B cell (primary cell): ENCODE measurements at regions not wholly inside any gene's neighbourhood (a gene's known extent, or its start where the extent isn't known, plus 50 kb on each side); places are given as distances from the start of the nearest gene placed in this dataset.

Experiments used
- ATAC-seq: fragments of 200-7000 bp; cut with Tn5 transposase; one replicate; pipeline ENCODE4 v1.10.0; 2021; ENCODE audit warnings: low read depth, mild to moderate bottlenecking, moderate number of reproducible peaks, moderate library complexity
- CTCF ChIA-PET: fragments of 350-600 bp; sonication (Branson Sonifier 250); formaldehyde crosslinking; loops from one replicate; lab custom pipeline; 2021; ENCODE audit warnings: antibody characterized with exemption, inconsistent platforms; lab: Charles Lee
- POLR2A ChIA-PET: fragments of 350-600 bp; sonication (Branson Sonifier 250); formaldehyde crosslinking; loops from one replicate; lab custom pipeline; 2021; ENCODE audit warnings: antibody characterized with exemption; lab: Charles Lee
- DNase-seq: peaks from one replicate; pipeline ENCODE4 v3.0.0; 2013
- H2AFZ ChIP-seq: 2 replicates; pipeline ENCODE4 v1.6.1; 2012; ENCODE audit warnings: mild to moderate bottlenecking, low read depth, low read length; ENCODE audit not compliant: insufficient read depth, poor library complexity, severe bottlenecking
- H3K27ac ChIP-seq, 2 donors: 1 replicate in 1 of 2; 2 replicates in 1 of 2; pipeline ENCODE4 v1.5.1; 2012 to 2013; ENCODE audit warnings: low read length in 2 of 2, mild to moderate bottlenecking in 2 of 2, moderate library complexity in 1 of 2
- H3K27me3 ChIP-seq, 4 experiments: fragments of 200-600 bp in 1 of 4; sonication (generic) in 1 of 4; replicated peaks in 1 of 4; 1 replicate in 2 of 4; 2 replicates in 2 of 4; pipeline versions ENCODE4 v1.6.1 to v1.7.0; 2013 to 2016; ENCODE audit warnings: low read length in 3 of 4, mild to moderate bottlenecking in 2 of 4, mixed read lengths in 1 of 4, moderate library complexity in 1 of 4; ENCODE audit not compliant: insufficient read depth in 4 of 4, control insufficient read depth in 3 of 4; ENCODE audit errors: control extremely low read depth in 1 of 4
- H3K36me3 ChIP-seq, 2 experiments: replicated peaks in 1 of 2; 1 replicate in 1 of 2; 2 replicates in 1 of 2; pipeline versions ENCODE4 v1.6.1 to v1.7.1; 2013; ENCODE audit warnings: low read length in 1 of 2; ENCODE audit not compliant: insufficient read depth in 2 of 2, control insufficient read depth in 1 of 2; ENCODE audit errors: control extremely low read depth in 1 of 2, extremely low read depth in 1 of 2
- H3K4me1 ChIP-seq, 2 donors: fragments of 200-600 bp in 1 of 2; sonication (generic) in 1 of 2; 1 replicate in 1 of 2; 2 replicates in 1 of 2; pipeline versions ENCODE4 v1.5.1 to v1.6.1; 2013 to 2017; ENCODE audit warnings: low read length in 2 of 2; ENCODE audit not compliant: control insufficient read depth in 2 of 2, insufficient read depth in 2 of 2
- H3K4me2 ChIP-seq: replicated peaks from 2 replicates; pipeline ENCODE3; 2012; ENCODE audit warnings: mild to moderate bottlenecking, low read depth, low read length; ENCODE audit not compliant: poor library complexity, severe bottlenecking
- H3K4me3 ChIP-seq, 5 experiments: fragments of 200-600 bp in 1 of 5; sonication (generic) in 1 of 5; 1 replicate in 3 of 5; 2 replicates in 2 of 5; pipeline versions ENCODE4 v1.5.1 to v1.7.0; 2011 to 2016; ENCODE audit warnings: low read length in 4 of 5, mild to moderate bottlenecking in 4 of 5, low read depth in 2 of 5, control low read depth in 1 of 5, moderate library complexity in 1 of 5; ENCODE audit not compliant: insufficient read depth in 1 of 5; ENCODE audit errors: control extremely low read depth in 1 of 5, extremely low read depth in 1 of 5
- H3K79me2 ChIP-seq: fragments of 200-600 bp; sonication (generic); one replicate; pipeline ENCODE4 v1.6.0; 2016; ENCODE audit warnings: low read length; ENCODE audit not compliant: control insufficient read depth, insufficient read depth
- H3K9ac ChIP-seq: fragments of 200-600 bp; sonication (generic); 2 replicates; pipeline ENCODE4 v1.6.1; 2017; ENCODE audit warnings: mild to moderate bottlenecking, low read length, moderate library complexity
- H3K9me3 ChIP-seq, 3 donors: one replicate each; pipeline versions ENCODE4 v1.6.1 to v1.7.1; 2013; ENCODE audit warnings: low read length in 2 of 3; ENCODE audit not compliant: control insufficient read depth in 2 of 3, insufficient read depth in 1 of 3; ENCODE audit errors: control extremely low read depth in 1 of 3
- H4K20me1 ChIP-seq: 2 replicates; pipeline ENCODE4 v1.6.0; 2012; ENCODE audit warnings: mild to moderate bottlenecking, low read length; ENCODE audit not compliant: insufficient read depth, control insufficient read depth, poor library complexity, severe bottlenecking
- H3K27ac Mint-ChIP-seq: one replicate; pipeline ENCODE4 v1.8.0; 2021; ENCODE audit warnings: mixed read lengths
- H3K27me3 Mint-ChIP-seq: one replicate; pipeline ENCODE4 v1.8.0; 2021; ENCODE audit warnings: mixed read lengths
- H3K4me1 Mint-ChIP-seq: one replicate; pipeline ENCODE4 v1.8.0; 2021; ENCODE audit warnings: mixed read lengths
- H3K4me3 Mint-ChIP-seq: one replicate; pipeline ENCODE4 v1.8.0; 2021; ENCODE audit warnings: mixed read lengths
- H3K9me3 Mint-ChIP-seq: one replicate; pipeline ENCODE4 v1.8.0; 2022; ENCODE audit warnings: mixed read lengths; ENCODE audit not compliant: insufficient read depth
- EZH2 ChIP-seq: IDR thresholded peaks from 2 replicates; pipeline ENCODE4 v1.6.1; 2012; ENCODE audit warnings: borderline replicate concordance, low read depth, mild to moderate bottlenecking, moderate library complexity, low read length; ENCODE audit not compliant: insufficient read depth, poor library complexity, severe bottlenecking
- WGBS: methylation state at CpG from one replicate; pipeline ENCODE4 v1.1.5; 2013; ENCODE audit warnings: missing lambda C conversion rate; ENCODE audit not compliant: insufficient coverage; 5-methylcytosine and 5-hydroxymethylcytosine counted together
- intact Hi-C: fragments of 100-400 bp; cut with micrococcal nuclease; formaldehyde crosslinking; loops from one replicate; pipeline ENCODE4 v1.10.0; 2022
- TF ChIP-seq, protein P1 (sequence below): fragments of 200-600 bp; IDR thresholded peaks from one replicate; pipeline ENCODE4 v1.8.0; 2022; ENCODE audit warnings: antibody characterized with exemption, mild to moderate bottlenecking

DNA sequence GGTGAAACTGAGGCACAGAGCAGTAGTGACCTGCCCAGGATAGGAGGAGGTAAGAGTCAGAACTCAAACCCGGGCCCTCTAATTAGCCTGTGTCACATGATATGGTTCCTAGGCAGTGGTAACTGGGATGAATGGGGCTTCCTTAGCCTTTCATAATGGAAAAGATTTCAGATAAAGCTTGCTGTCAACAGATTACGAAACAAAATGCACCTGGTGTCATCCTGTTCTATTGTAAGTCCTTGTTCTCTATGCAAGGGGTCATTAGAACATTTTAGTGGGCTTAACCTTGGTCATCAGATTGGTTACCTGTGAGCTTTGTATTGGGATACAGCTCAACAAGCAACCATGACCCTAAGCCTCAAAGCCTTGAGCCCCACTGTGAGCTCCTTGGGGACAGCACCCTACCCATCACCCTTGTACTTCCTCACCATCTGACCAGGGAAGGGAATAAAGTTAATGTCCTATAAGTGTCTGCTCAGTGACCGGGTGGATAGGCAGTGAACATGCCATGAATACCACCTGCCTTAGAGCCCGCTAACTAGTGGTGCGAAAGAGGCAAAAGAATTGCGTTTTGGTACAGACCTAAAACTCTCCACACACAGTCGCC, 70.3 kb upstream of the RMDN2 start:
- peaks cover 46 to 61% of the 10 kb centered on the region in 2 donors for H3K4me1 ChIP-seq
- H3K4me1 Mint-ChIP-seq = peaks cover 27% of the 10 kb centered on the region
- ATAC-seq (no peak), DNase-seq (no peak)
- ChIA-PET CTCF (interaction anchor here (1.0 to 3.8 kb wide), 3 partner anchors 22 to 459 kb away, joined by 4 to 12 read pairs (median 7); no protein-coding TSS in a partner anchor), POLR2A (no interaction called here)
- H2AFZ ChIP-seq = peak overlapping the region; percentile 40
- H3K4me2 ChIP-seq = no peak overlapping the region
- H3K4me3 Mint-ChIP-seq = no peak overlapping the region
- H3K9ac ChIP-seq = no peak overlapping the region
- no peak overlapping the region for H3K27ac ChIP-seq
- no peak overlapping the region for H3K4me3 ChIP-seq
- intact Hi-C loops = no loop called here
- H3K27me3 Mint-ChIP-seq = no peaks in the 10 kb centered on the region
- no peak for TF ChIP-seq EZH2
- TF ChIP-seq, protein P1, sequence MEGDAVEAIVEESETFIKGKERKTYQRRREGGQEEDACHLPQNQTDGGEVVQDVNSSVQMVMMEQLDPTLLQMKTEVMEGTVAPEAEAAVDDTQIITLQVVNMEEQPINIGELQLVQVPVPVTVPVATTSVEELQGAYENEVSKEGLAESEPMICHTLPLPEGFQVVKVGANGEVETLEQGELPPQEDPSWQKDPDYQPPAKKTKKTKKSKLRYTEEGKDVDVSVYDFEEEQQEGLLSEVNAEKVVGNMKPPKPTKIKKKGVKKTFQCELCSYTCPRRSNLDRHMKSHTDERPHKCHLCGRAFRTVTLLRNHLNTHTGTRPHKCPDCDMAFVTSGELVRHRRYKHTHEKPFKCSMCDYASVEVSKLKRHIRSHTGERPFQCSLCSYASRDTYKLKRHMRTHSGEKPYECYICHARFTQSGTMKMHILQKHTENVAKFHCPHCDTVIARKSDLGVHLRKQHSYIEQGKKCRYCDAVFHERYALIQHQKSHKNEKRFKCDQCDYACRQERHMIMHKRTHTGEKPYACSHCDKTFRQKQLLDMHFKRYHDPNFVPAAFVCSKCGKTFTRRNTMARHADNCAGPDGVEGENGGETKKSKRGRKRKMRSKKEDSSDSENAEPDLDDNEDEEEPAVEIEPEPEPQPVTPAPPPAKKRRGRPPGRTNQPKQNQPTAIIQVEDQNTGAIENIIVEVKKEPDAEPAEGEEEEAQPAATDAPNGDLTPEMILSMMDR = no peak
- H3K36me3 ChIP-seq = no peaks in the 10 kb centered on the region
- peaks cover 0 to 25% (median 0%) of the 10 kb centered on the region in 3 donors for H3K9me3 ChIP-seq
- H4K20me1 ChIP-seq = no peaks in the 10 kb centered on the region
- H3K9me3 Mint-ChIP-seq = no peaks in the 10 kb centered on the region
- no peaks in the 10 kb centered on the region for H3K27me3 ChIP-seq
- H3K79me2 ChIP-seq = no peaks in the 10 kb centered on the region
- 91% methylated on average over 6 of the region's 7 CpGs for WGBS
- no peak overlapping the region for H3K27ac Mint-ChIP-seq

DNA sequence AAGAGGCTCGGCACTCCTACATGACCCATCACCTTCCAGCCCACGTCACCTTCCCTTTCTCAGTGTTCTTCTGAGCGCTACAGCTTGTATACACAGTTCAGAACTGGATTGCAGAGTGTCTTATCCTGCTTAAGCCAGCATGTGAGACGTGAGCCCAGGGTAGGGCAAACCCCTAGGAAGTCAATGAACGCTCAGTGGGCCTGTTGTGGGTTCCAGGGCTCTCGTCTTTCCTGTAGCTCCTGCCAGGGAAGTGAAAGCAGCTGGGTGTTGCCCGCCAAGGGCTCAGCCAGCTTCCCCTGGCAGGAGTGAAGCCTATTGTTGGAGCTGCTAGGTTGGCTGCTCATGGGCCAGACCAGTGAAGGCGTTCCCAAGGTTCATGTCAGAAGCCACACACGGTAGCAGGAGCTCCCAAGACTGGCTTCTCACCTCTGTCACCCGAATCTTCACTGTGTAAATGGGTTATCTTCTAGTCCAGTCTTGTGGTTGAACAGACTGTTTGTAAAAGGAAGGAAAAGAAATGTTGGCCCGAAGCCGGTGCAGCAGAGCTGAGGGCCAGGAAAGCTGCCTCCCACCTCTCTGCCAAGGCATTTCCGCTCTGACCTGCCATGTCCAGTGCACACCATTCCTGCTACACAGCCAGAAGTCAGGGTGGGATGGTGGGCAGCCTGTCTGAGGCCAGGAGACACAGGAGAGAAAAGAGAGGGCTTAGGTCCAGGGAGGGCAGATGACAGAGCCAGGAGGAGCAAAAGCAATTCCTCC, 69.6 kb upstream of the RMDN2 start:
- no peak overlapping the region for H3K9ac ChIP-seq
- H3K79me2 ChIP-seq = no peaks in the 10 kb centered on the region
- ATAC-seq (no peak), DNase-seq (peak; percentile 50)
- Mint-ChIP-seq H3K4me3 (no peak overlapping the region), H3K27me3 (peaks cover 3% of the 10 kb centered on the region), H3K9me3 (no peaks in the 10 kb centered on the region), H3K4me1 (peaks cover 27% of the 10 kb centered on the region), H3K27ac (no peak overlapping the region)
- H3K9me3 ChIP-seq = peaks cover 0 to 25% (median 0%) of the 10 kb centered on the region in 3 donors
- no peaks in the 10 kb centered on the region for H3K36me3 ChIP-seq
- intact Hi-C loops = no loop called here
- ChIA-PET POLR2A (no interaction called here), CTCF (interaction anchor here (1.2 to 3.8 kb wide), 4 partner anchors 19 to 459 kb away, joined by 4 to 12 read pairs (median 6); no protein-coding TSS in a partner anchor)
- no peak overlapping the region for H3K4me3 ChIP-seq
- H3K27ac ChIP-seq = no peak overlapping the region
- H2AFZ ChIP-seq = peak overlapping the region; percentile 40
- H4K20me1 ChIP-seq = no peaks in the 10 kb centered on the region
- peaks cover 0 to 4% (median 0%) of the 10 kb centered on the region in 4 experiments for H3K27me3 ChIP-seq
- H3K4me1 ChIP-seq = peaks cover 39 to 54% of the 10 kb centered on the region in 2 donors
- 35% methylated on average over 13 of the region's 13 CpGs for WGBS
- peak overlapping the region; percentile 20 for H3K4me2 ChIP-seq
- TF ChIP-seq, protein P1 = no peak
- TF ChIP-seq EZH2 = no peak
